Astrocyte (in vitro differentiated cells and primary cell): ENCODE measurements at regions not wholly inside any gene's neighbourhood (a gene's known extent, or its start where the extent isn't known, plus 50 kb on each side); places are given as distances from the start of the nearest gene placed in this dataset.

Source experiments
- DNase-seq: peaks from one replicate; pipeline ENCODE4 v3.0.0-alpha.2; 2010; ENCODE audit warnings: low read depth
- FAIRE-seq: peaks from 2 replicates; lab custom pipeline; 2011; peaks lifted over from hg19 to GRCh38; lab: Jason Lieb, UNC
- H2AFZ ChIP-seq: 2 replicates; pipeline ENCODE4 v1.6.0; 2012; ENCODE audit warnings: low read depth, low read length, inconsistent platforms
- H3K27ac ChIP-seq: 2 replicates; pipeline ENCODE4 v1.5.1; 2011; ENCODE audit warnings: low read depth, low read length, inconsistent platforms
- H3K27me3 ChIP-seq: 2 replicates; pipeline ENCODE4 v1.6.0; 2011; ENCODE audit warnings: low read length, inconsistent platforms; ENCODE audit not compliant: insufficient read depth
- H3K36me3 ChIP-seq: 2 replicates; pipeline ENCODE4 v1.5.1; 2011; ENCODE audit warnings: low read length, inconsistent platforms; ENCODE audit not compliant: insufficient read depth
- H3K4me1 ChIP-seq: 2 replicates; pipeline ENCODE4 v1.5.1; 2011; ENCODE audit warnings: low read length, inconsistent platforms; ENCODE audit not compliant: insufficient read depth
- H3K4me2 ChIP-seq: 2 replicates; pipeline ENCODE4 v1.6.0; 2012; ENCODE audit warnings: low read length, inconsistent platforms
- H3K4me3 ChIP-seq: 2 replicates; pipeline ENCODE4 v1.5.1; 2011; ENCODE audit warnings: low read depth, mild to moderate bottlenecking, low read length, inconsistent platforms; ENCODE audit not compliant: insufficient read depth
- H3K79me2 ChIP-seq: 2 replicates; pipeline ENCODE4 v1.6.0; 2012; ENCODE audit warnings: mild to moderate bottlenecking, low read length, inconsistent platforms; ENCODE audit not compliant: insufficient read depth
- H3K9ac ChIP-seq: 2 replicates; pipeline ENCODE4 v1.6.0; 2012; ENCODE audit warnings: mild to moderate bottlenecking, low read length, inconsistent platforms
- H3K9me3 ChIP-seq: 2 replicates; pipeline ENCODE4 v1.5.1; 2012; ENCODE audit warnings: low read depth, mild to moderate bottlenecking, low read length, inconsistent platforms; ENCODE audit not compliant: insufficient read depth
- H4K20me1 ChIP-seq: 2 replicates; pipeline ENCODE4 v1.6.0; 2012; ENCODE audit warnings: low read length, inconsistent platforms; ENCODE audit not compliant: insufficient read depth
- H3K27ac Mint-ChIP-seq: one replicate; pipeline ENCODE4 v1.8.0; 2021; ENCODE audit warnings: mild to moderate bottlenecking, mixed read lengths; ENCODE audit not compliant: unreplicated experiment
- H3K27me3 Mint-ChIP-seq: one replicate; pipeline ENCODE4 v1.8.0; 2021; ENCODE audit warnings: low read depth, mixed read lengths; ENCODE audit not compliant: unreplicated experiment
- H3K36me3 Mint-ChIP-seq: one replicate; pipeline ENCODE4 v1.8.0; 2021; ENCODE audit warnings: low read depth, mixed read lengths; ENCODE audit not compliant: unreplicated experiment
- H3K4me1 Mint-ChIP-seq: one replicate; pipeline ENCODE4 v1.8.0; 2021; ENCODE audit warnings: low read depth, mixed read lengths; ENCODE audit not compliant: unreplicated experiment
- H3K4me3 Mint-ChIP-seq: one replicate; pipeline ENCODE4 v1.8.0; 2021; ENCODE audit warnings: mild to moderate bottlenecking, moderate library complexity, mixed read lengths; ENCODE audit not compliant: unreplicated experiment
- H3K9me3 Mint-ChIP-seq: one replicate; pipeline ENCODE4 v1.8.0; 2021; ENCODE audit warnings: mild to moderate bottlenecking, mixed read lengths; ENCODE audit not compliant: unreplicated experiment
- EZH2 ChIP-seq: IDR thresholded peaks from 2 replicates; pipeline ENCODE4 v1.6.1; 2012; ENCODE audit warnings: mild to moderate bottlenecking, low read length, inconsistent platforms; ENCODE audit not compliant: insufficient read depth
- TF ChIP-seq, protein P1 (sequence below): IDR thresholded peaks from 2 replicates; pipeline ENCODE4 v1.5.1; 2011; ENCODE audit warnings: low read depth, mild to moderate bottlenecking, inconsistent platforms, low read length, moderate library complexity; ENCODE audit not compliant: insufficient read depth

GRCh38 chr10:91120348-91120747 lies 100.1 kb upstream of the PCGF5 start:
- DNase-seq (no peak), FAIRE-seq (no peak)
- no peaks in the 10 kb centered on the region for H3K4me1 Mint-ChIP-seq
- Histone ChIP-seq H2AFZ (no peak overlapping the region), H3K4me3 (no peak overlapping the region), H3K4me2 (no peak overlapping the region), H3K9me3 (no peaks in the 10 kb centered on the region), H3K4me1 (no peaks in the 10 kb centered on the region), H3K27me3 (peaks cover 3% of the 10 kb centered on the region), H3K79me2 (no peaks in the 10 kb centered on the region), H3K36me3 (no peaks in the 10 kb centered on the region), H3K9ac (no peak overlapping the region), H4K20me1 (no peaks in the 10 kb centered on the region), H3K27ac (no peak overlapping the region)
- H3K4me3 Mint-ChIP-seq: no peak overlapping the region
- no peak for TF ChIP-seq EZH2
- TF ChIP-seq, protein P1, sequence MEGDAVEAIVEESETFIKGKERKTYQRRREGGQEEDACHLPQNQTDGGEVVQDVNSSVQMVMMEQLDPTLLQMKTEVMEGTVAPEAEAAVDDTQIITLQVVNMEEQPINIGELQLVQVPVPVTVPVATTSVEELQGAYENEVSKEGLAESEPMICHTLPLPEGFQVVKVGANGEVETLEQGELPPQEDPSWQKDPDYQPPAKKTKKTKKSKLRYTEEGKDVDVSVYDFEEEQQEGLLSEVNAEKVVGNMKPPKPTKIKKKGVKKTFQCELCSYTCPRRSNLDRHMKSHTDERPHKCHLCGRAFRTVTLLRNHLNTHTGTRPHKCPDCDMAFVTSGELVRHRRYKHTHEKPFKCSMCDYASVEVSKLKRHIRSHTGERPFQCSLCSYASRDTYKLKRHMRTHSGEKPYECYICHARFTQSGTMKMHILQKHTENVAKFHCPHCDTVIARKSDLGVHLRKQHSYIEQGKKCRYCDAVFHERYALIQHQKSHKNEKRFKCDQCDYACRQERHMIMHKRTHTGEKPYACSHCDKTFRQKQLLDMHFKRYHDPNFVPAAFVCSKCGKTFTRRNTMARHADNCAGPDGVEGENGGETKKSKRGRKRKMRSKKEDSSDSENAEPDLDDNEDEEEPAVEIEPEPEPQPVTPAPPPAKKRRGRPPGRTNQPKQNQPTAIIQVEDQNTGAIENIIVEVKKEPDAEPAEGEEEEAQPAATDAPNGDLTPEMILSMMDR: no peak
- no peaks in the 10 kb centered on the region for H3K27me3 Mint-ChIP-seq
- no peaks in the 10 kb centered on the region for H3K9me3 Mint-ChIP-seq
- H3K27ac Mint-ChIP-seq: no peak overlapping the region
- H3K36me3 Mint-ChIP-seq: no peaks in the 10 kb centered on the region

- no peak overlapping the region for H3K27ac Mint-ChIP-seq
- TF ChIP-seq, protein P1: no peak
- no peak for TF ChIP-seq EZH2
- H3K4me1 ChIP-seq: no peaks in the 10 kb centered on the region
These were observed 97.2 kb upstream of the PCGF5 start for GRCh38 chr10:91123261-91123660.

DNA sequence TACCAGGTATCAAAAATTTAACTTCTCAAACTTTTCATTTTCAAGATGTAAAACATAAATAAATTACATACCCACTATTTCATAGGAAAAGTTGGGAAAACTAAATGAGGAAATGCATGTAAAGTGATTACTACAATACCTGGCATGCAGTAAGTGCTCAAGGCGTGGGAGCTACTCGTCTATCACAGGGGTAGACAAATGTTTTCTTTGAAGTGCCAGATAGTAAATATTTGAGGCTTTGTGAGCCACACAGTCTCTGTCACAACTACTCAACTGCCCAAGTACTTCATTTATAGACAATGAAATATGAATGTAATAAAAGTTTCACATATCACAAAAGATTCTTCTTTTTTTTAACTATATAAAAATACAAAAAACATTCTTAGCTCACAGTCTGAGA lies 96.4 kb upstream of the PCGF5 start:
- no peak overlapping the region for H3K9ac ChIP-seq
- H3K4me3 ChIP-seq: no peak overlapping the region
- H3K79me2 ChIP-seq: no peaks in the 10 kb centered on the region
- H3K9me3 ChIP-seq: no peaks in the 10 kb centered on the region
- H3K27ac ChIP-seq: no peak overlapping the region
- Mint-ChIP-seq H3K27ac (no peak overlapping the region), H3K27me3 (no peaks in the 10 kb centered on the region), H3K9me3 (no peaks in the 10 kb centered on the region), H3K36me3 (no peaks in the 10 kb centered on the region), H3K4me1 (no peaks in the 10 kb centered on the region), H3K4me3 (no peak overlapping the region)
- TF ChIP-seq, protein P1: no peak
- TF ChIP-seq EZH2: no peak
- peaks cover 3% of the 10 kb centered on the region for H3K27me3 ChIP-seq
- no peak for DNase-seq
- no peaks in the 10 kb centered on the region for H4K20me1 ChIP-seq
- H2AFZ ChIP-seq: no peak overlapping the region
- H3K36me3 ChIP-seq: no peaks in the 10 kb centered on the region
- no peaks in the 10 kb centered on the region for H3K4me1 ChIP-seq
- H3K4me2 ChIP-seq: no peak overlapping the region
- no peak for FAIRE-seq

More at GRCh38 chr10:91123261-91123660, 97.2 kb upstream of the PCGF5 start:
- Mint-ChIP-seq H3K4me3 (no peak overlapping the region), H3K27me3 (no peaks in the 10 kb centered on the region), H3K4me1 (no peaks in the 10 kb centered on the region), H3K9me3 (no peaks in the 10 kb centered on the region), H3K36me3 (no peaks in the 10 kb centered on the region)
- FAIRE-seq (no peak), DNase-seq (no peak)
- Histone ChIP-seq H2AFZ (no peak overlapping the region), H3K4me2 (no peak overlapping the region), H3K27ac (no peak overlapping the region), H3K9ac (no peak overlapping the region), H3K79me2 (no peaks in the 10 kb centered on the region), H3K9me3 (no peaks in the 10 kb centered on the region), H3K4me3 (no peak overlapping the region), H3K36me3 (no peaks in the 10 kb centered on the region), H3K27me3 (peaks cover 3% of the 10 kb centered on the region), H4K20me1 (no peaks in the 10 kb centered on the region)
